NCI-H524 treated with DMSO at 0.1 percent for 48 hours (cell line): ENCODE measurements at regions not wholly inside any gene's neighbourhood (a gene's known extent, or its start where the extent isn't known, plus 50 kb on each side); places are given as distances from the start of the nearest gene placed in this dataset.

Experiments used
- DNase-seq: peaks from one replicate; lab custom pipeline; 2025; lab: John Stamatoyannopoulos, UW

GRCh38 chr1:170460001-170460400 is 72.0 kb upstream of the GORAB start:
- no peak for DNase-seq

GRCh38 chr1:170460414-170461155 is 71.4 kb upstream of the GORAB start:
- DNase-seq: no peak

DNA sequence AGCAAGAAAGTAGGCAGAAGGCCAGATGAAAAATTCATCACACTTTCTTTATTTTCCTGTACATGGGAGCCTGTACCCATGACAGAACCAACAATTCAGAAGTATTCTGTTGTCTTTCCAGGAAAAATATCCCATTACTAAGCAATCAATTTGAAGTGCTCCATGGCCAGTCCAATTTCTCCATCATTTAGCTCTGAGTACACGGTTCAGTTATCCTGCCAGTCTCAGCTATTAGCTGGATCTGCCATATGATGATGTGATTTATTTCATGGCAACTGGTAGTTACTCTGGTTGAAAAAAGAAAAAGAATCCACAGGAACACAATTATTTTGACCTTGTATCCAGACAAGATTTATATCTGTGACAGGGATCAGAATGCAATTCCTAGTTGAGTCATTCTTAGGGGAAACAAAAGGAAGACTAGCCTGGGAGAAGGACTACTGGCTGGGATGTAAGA is 70.6 kb upstream of the GORAB start:
- no peak for DNase-seq

DNA sequence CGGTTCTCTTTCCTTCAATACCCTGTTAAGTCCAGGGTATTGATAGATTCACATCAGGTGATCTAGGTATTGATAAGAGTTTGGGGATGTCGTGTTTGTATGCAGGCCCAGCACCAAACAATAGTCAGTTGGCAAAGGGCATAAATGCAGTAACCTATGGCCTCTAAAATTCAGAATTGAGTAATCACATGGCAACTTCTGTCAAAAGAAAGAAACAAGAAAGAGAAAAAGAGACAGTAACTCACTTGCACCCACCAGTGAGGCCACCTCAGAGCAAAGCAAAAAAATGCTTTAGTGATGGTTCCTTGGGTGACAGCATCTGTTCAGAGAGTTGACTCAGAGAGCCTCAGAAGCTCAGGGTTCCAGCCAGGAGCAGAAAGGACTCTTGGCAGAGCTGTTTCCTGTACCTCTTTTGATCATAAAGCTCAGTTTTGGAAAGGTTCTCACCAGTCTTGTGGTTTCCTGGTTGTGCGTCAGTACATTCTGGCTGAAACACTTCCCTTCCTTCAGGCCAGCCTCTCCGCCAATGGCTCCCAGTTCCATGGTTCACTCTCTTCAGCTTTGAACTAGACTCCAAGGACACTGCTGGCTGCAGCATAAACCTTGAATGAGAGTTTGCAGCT is 70.1 kb upstream of the GORAB start:
- DNase-seq: no peak

DNA sequence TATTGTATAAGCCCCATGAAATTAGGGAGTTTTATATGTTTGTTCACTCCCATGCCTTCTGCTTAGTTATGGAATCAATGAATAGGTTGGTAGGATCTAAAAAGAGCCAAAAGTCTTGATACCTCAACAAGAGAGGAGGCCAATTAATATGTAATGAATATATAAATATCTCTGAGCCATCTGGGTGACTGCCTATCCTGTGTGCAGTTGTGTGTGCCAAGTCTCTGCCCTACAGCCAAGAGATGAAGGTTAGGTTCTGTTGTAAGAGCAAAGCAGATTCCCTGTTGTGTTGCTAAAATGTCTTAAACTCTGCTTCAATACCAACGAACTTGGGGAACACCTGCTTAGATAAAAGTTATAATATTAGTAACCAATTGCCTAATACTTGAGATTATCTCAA is 61.8 kb upstream of the GORAB start:
- no peak for DNase-seq

DNA sequence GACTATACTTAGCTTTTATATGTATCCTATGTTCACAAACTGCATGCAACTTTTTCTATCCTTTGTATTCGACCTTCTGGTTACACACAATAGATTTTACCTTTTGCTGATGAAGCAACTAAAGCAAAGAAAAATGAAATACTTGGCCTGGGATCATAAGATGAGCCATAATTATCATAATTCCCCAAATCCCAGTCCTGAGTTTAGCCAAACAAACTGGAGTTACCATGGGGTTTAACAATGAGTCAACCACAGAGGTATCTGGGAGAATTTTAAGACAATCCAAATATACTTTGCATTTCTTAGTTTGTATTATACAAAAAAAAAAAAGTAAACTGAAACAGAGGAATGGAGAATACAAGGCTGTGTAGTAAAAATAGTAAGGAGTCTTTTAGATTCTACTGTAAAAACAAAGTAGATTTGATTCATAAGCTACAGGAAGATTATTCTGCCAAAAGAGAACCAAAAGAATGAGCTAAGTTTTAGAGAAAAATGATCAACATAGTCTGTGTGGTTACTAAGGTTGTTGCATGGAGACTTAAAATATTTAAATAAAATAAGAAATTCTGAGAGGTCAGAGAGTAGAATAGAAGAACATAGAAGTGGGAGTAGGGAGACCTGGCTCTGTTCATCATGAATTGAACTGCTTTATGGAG is 60.4 kb upstream of the GORAB start:
- DNase-seq: no peak

DNA sequence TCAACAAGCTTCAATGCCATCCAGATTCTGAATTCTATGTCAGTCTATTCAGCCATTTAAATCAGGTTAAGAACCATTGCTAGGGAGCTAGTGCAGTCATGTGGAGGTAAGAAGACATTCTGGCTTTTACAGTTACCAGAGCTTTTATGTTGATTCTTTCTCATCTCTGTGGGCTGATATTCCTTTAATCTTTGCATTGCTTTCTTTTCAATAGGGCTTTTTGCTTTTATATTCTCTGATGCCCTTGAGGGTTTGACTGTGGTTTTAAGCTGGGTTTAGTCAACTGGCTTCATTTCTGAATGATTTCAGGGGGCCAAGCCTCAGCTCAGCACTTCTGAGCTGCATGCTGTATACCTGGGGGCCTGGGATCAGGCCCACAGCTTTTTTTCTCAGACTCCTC is 51.0 kb upstream of the GORAB start:
- DNase-seq: no peak
